ENCODE measurements at regions not wholly inside any gene's neighbourhood (a gene's known extent, or its start where the extent isn't known, plus 50 kb on each side); places are given as distances from the start of the nearest gene placed in this dataset.

DNA sequence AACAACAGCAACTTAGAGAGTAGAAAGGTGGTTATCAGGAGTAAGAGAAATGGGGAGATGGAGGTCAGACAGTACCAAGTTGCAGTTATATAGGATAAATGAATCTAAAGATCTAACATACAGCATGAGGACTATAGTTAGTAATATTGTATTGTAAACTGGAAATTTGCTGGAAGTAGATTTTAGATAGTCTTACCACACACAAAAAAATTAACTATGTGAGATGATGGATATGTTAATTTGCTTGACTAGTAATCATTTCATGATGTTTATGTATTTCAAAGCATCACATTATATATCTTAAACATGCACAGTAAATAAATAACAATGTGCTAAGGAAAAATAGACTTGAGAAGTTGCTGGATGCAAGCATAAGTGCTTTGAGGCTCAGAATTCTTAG lies 622.1 kb downstream of the CCDC171 start:
- TF ChIP-seq SP1 (IDR thresholded peaks at IDR 0.05) (no peak), YY1 (IDR thresholded peaks at IDR 0.05) (no peak)
- TF ChIP-seq, protein P1, sequence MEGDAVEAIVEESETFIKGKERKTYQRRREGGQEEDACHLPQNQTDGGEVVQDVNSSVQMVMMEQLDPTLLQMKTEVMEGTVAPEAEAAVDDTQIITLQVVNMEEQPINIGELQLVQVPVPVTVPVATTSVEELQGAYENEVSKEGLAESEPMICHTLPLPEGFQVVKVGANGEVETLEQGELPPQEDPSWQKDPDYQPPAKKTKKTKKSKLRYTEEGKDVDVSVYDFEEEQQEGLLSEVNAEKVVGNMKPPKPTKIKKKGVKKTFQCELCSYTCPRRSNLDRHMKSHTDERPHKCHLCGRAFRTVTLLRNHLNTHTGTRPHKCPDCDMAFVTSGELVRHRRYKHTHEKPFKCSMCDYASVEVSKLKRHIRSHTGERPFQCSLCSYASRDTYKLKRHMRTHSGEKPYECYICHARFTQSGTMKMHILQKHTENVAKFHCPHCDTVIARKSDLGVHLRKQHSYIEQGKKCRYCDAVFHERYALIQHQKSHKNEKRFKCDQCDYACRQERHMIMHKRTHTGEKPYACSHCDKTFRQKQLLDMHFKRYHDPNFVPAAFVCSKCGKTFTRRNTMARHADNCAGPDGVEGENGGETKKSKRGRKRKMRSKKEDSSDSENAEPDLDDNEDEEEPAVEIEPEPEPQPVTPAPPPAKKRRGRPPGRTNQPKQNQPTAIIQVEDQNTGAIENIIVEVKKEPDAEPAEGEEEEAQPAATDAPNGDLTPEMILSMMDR (IDR thresholded peaks at IDR 0.05; ENCODE audit: low read depth, low read length, missing input control) = no peak

All from liver (tissue), 3 donors.